GM12891 (cell line): ENCODE measurements at regions not wholly inside any gene's neighbourhood (a gene's known extent, or its start where the extent isn't known, plus 50 kb on each side); places are given as distances from the start of the nearest gene placed in this dataset.

Experiments
- DNase-seq: peaks from one replicate; pipeline ENCODE4 v3.0.0; 2011; ENCODE audit warnings: low spot score; ENCODE audit not compliant: insufficient read length
- FAIRE-seq: peaks from 2 replicates; lab custom pipeline; 2011; peaks lifted over from hg19 to GRCh38; lab: Jason Lieb, UNC
- PAX5 ChIP-seq: IDR thresholded peaks from 2 replicates; pipeline ENCODE4 v1.6.1; 2011; ENCODE audit warnings: low read length, moderate library complexity, mild to moderate bottlenecking; ENCODE audit not compliant: insufficient read depth, severe bottlenecking
- POLR2A ChIP-seq: IDR thresholded peaks from 2 replicates; pipeline ENCODE4 v1.6.1; 2011; ENCODE audit warnings: low read depth, low read length, control low read depth
- POLR2AphosphoS5 ChIP-seq: IDR thresholded peaks from 2 replicates; pipeline ENCODE4 v1.6.1; 2011; ENCODE audit warnings: low read depth, low read length, control low read depth
- POU2F2 ChIP-seq: IDR thresholded peaks from 2 replicates; pipeline ENCODE4 v1.6.1; 2011; ENCODE audit warnings: low read depth, mild to moderate bottlenecking, control low read depth, low read length, moderate library complexity
- SPI1 ChIP-seq: IDR thresholded peaks from 2 replicates; pipeline ENCODE4 v1.6.1; 2011; ENCODE audit warnings: low read depth, low read length, control low read depth
- TAF1 ChIP-seq: IDR thresholded peaks from 2 replicates; pipeline ENCODE4 v1.6.1; 2011; ENCODE audit warnings: low read depth, low read length, control low read depth

- TF ChIP-seq POU2F2, result no peak
- TF ChIP-seq SPI1, result no peak
- TF ChIP-seq PAX5, result no peak
- TF ChIP-seq POLR2AphosphoS5, result no peak
- no peak for FAIRE-seq
- no peak for DNase-seq
Observed at GRCh38 chr11:90392692-90393091, 169.8 kb upstream of the CHORDC1 start.

- FAIRE-seq (no peak), DNase-seq (no peak)
- no peak for TF ChIP-seq TAF1
- TF ChIP-seq PAX5, result no peak
- no peak for TF ChIP-seq SPI1
- no peak for TF ChIP-seq POLR2A
- TF ChIP-seq POLR2AphosphoS5, result no peak
- no peak for TF ChIP-seq POU2F2
Observed at GRCh38 chr11:90391756-90392155, 168.9 kb upstream of the CHORDC1 start.

- TF ChIP-seq POU2F2 (no peak), SPI1 (no peak), POLR2AphosphoS5 (no peak), PAX5 (no peak), POLR2A (no peak), TAF1 (no peak)
- FAIRE-seq (no peak), DNase-seq (no peak)
Observed at GRCh38 chr11:90380206-90380605, 157.4 kb upstream of the CHORDC1 start.

GRCh38 chr11:90373971-90374370 is 151.1 kb upstream of the CHORDC1 start:
- no peak for DNase-seq
- no peak for TF ChIP-seq TAF1
- TF ChIP-seq POU2F2, result no peak
- no peak for TF ChIP-seq PAX5
- TF ChIP-seq SPI1, result no peak
- no peak for TF ChIP-seq POLR2AphosphoS5
- no peak for TF ChIP-seq POLR2A

GRCh38 chr11:90364527-90364926 is 141.7 kb upstream of the CHORDC1 start:
- TF ChIP-seq POLR2AphosphoS5 (no peak), SPI1 (no peak), PAX5 (no peak), POLR2A (no peak), POU2F2 (no peak), TAF1 (no peak)
- no peak for DNase-seq
- FAIRE-seq, result no peak

More at GRCh38 chr11:90373971-90374370, 151.1 kb upstream of the CHORDC1 start:
- no peak for FAIRE-seq

- no peak for TF ChIP-seq POU2F2
- TF ChIP-seq TAF1, result no peak
- TF ChIP-seq POLR2AphosphoS5, result no peak
- TF ChIP-seq SPI1, result no peak
- TF ChIP-seq POLR2A, result no peak
- no peak for TF ChIP-seq PAX5
- no peak for DNase-seq
Observed at GRCh38 chr11:90363739-90364138, 140.9 kb upstream of the CHORDC1 start.

GRCh38 chr11:90355200-90355599 is 132.4 kb upstream of the CHORDC1 start:
- no peak for FAIRE-seq
- no peak for TF ChIP-seq PAX5
- TF ChIP-seq SPI1, result no peak
- no peak for TF ChIP-seq POLR2A
- TF ChIP-seq POLR2AphosphoS5, result no peak
- no peak for TF ChIP-seq POU2F2
- TF ChIP-seq TAF1, result no peak

More at GRCh38 chr11:90363739-90364138, 140.9 kb upstream of the CHORDC1 start:
- no peak for FAIRE-seq

GRCh38 chr11:90349731-90350130 is 126.9 kb upstream of the CHORDC1 start:
- TF ChIP-seq POU2F2 (no peak), PAX5 (no peak), TAF1 (no peak), POLR2AphosphoS5 (no peak), POLR2A (no peak), SPI1 (no peak)

More at GRCh38 chr11:90355200-90355599, 132.4 kb upstream of the CHORDC1 start:
- no peak for DNase-seq

GRCh38 chr11:90344546-90344945 is 121.7 kb upstream of the CHORDC1 start:
- FAIRE-seq (no peak), DNase-seq (no peak)
- TF ChIP-seq TAF1 (no peak), POU2F2 (no peak), SPI1 (no peak), PAX5 (no peak), POLR2A (no peak), POLR2AphosphoS5 (no peak)

More at GRCh38 chr11:90349731-90350130, 126.9 kb upstream of the CHORDC1 start:
- FAIRE-seq, result no peak
- DNase-seq, result no peak

- no peak for TF ChIP-seq POLR2A
- peak; percentile 46; the same call in 1 of the 2 replicates for TF ChIP-seq SPI1
- TF ChIP-seq TAF1, result no peak
- no peak for TF ChIP-seq PAX5
- no peak for TF ChIP-seq POU2F2
- FAIRE-seq, result no peak
- no peak for DNase-seq
Observed at GRCh38 chr11:90343673-90344072, 120.8 kb upstream of the CHORDC1 start.

GRCh38 chr11:90341986-90342385 is 119.1 kb upstream of the CHORDC1 start:
- TF ChIP-seq SPI1 (no peak), POLR2A (no peak), POU2F2 (no peak)
- no peak for FAIRE-seq
- no peak for DNase-seq
